Lung (tissue), 11 donors: ENCODE measurements at regions not wholly inside any gene's neighbourhood (a gene's known extent, or its start where the extent isn't known, plus 50 kb on each side); places are given as distances from the start of the nearest gene placed in this dataset.

ENCODE experiments used
- ATAC-seq: fragments of 200-7000 bp; cut with Tn5 transposase; one replicate; pipeline ENCODE4 v1.9.1; 2020; ENCODE audit warnings: moderate number of reproducible peaks; ENCODE audit not compliant: insufficient read depth, low FRiP score
- DNase-seq, 3 donors: peaks; one replicate each; pipeline ENCODE4 v3.0.0-alpha.2; 2013 to 2017
- H3K27ac ChIP-seq, 2 donors: one replicate each; pipeline ENCODE4 v1.5.1; 2013; ENCODE audit warnings: mild to moderate bottlenecking in 2 of 2, moderate library complexity in 2 of 2, control low read depth in 1 of 2, inconsistent platforms in 1 of 2, low read depth in 1 of 2, low read length in 1 of 2
- H3K27me3 ChIP-seq, 3 donors: one replicate each; pipeline ENCODE4 v1.5.1; 2013; ENCODE audit warnings: low read length in 2 of 3; ENCODE audit not compliant: control insufficient read depth in 3 of 3, insufficient read depth in 3 of 3
- H3K36me3 ChIP-seq, 4 donors: one replicate each; pipeline ENCODE4 v1.5.1; 2013; ENCODE audit warnings: low read length in 4 of 4, mild to moderate bottlenecking in 1 of 4, moderate library complexity in 1 of 4; ENCODE audit not compliant: control insufficient read depth in 4 of 4, insufficient read depth in 4 of 4
- H3K4me1 ChIP-seq, 5 donors: one replicate each; pipeline ENCODE4 v1.5.1; 2013; ENCODE audit warnings: low read length in 5 of 5, mild to moderate bottlenecking in 2 of 5, moderate library complexity in 1 of 5; ENCODE audit not compliant: control insufficient read depth in 5 of 5, insufficient read depth in 5 of 5
- H3K4me3 ChIP-seq: one replicate; pipeline ENCODE4 v1.5.1; 2013; ENCODE audit warnings: mild to moderate bottlenecking, control low read depth, moderate library complexity
- H3K9ac ChIP-seq, 2 donors: one replicate each; pipeline ENCODE4 v1.5.1; 2013; ENCODE audit warnings: low read length in 2 of 2, control low read depth in 1 of 2; ENCODE audit not compliant: insufficient read depth in 1 of 2
- H3K9me3 ChIP-seq, 4 donors: one replicate each; pipeline ENCODE4 v1.5.1; 2013; ENCODE audit warnings: low read length in 3 of 4, mild to moderate bottlenecking in 1 of 4, moderate library complexity in 1 of 4; ENCODE audit not compliant: control insufficient read depth in 4 of 4, insufficient read depth in 3 of 4
- WGBS, 2 donors: extraction: QIAGEN DNeasy Blood & Tissue Kit; methylation state at CpG; one replicate each; pipeline ENCODE4 v1.1.7; 2013; 5-methylcytosine and 5-hydroxymethylcytosine counted together
- TF ChIP-seq, protein P1 (sequence below): IDR thresholded peaks from 2 replicates; pipeline ENCODE4 v1.5.1; 2012; ENCODE audit warnings: mild to moderate bottlenecking; ENCODE audit errors: control extremely low read depth, extremely low read depth
- donor health status: control.
- donor health status: control.
- donor health status: Bipolar disorder and iron deficiency.
- donor health status: healthy.
- donor health status: DM: yes; HTN: yes; CAD: no.

- H3K4me3 ChIP-seq, result no peak overlapping the region
- peaks cover 0 to 3% (median 0%) of the 10 kb centered on the region in 4 donors for H3K9me3 ChIP-seq
- WGBS, 2 donors, result 50 to 74% methylated on average over 13 of the region's 13 CpGs
- H3K27ac ChIP-seq, result no peak overlapping the region
- no peak for ATAC-seq
- no peaks in the 10 kb centered on the region for H3K27me3 ChIP-seq
- TF ChIP-seq, protein P1, sequence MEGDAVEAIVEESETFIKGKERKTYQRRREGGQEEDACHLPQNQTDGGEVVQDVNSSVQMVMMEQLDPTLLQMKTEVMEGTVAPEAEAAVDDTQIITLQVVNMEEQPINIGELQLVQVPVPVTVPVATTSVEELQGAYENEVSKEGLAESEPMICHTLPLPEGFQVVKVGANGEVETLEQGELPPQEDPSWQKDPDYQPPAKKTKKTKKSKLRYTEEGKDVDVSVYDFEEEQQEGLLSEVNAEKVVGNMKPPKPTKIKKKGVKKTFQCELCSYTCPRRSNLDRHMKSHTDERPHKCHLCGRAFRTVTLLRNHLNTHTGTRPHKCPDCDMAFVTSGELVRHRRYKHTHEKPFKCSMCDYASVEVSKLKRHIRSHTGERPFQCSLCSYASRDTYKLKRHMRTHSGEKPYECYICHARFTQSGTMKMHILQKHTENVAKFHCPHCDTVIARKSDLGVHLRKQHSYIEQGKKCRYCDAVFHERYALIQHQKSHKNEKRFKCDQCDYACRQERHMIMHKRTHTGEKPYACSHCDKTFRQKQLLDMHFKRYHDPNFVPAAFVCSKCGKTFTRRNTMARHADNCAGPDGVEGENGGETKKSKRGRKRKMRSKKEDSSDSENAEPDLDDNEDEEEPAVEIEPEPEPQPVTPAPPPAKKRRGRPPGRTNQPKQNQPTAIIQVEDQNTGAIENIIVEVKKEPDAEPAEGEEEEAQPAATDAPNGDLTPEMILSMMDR, result no peak
- H3K9ac ChIP-seq, result no peak overlapping the region
- peak; percentile 33 to 84 (median 72) for DNase-seq
- H3K4me1 ChIP-seq, result peaks cover 0 to 22% (median 2%) of the 10 kb centered on the region in 5 donors
- no peaks in the 10 kb centered on the region for H3K36me3 ChIP-seq
Observed at GRCh38 chr11:114915871-114916805, 237.8 kb downstream of the NXPE2 start.

DNA sequence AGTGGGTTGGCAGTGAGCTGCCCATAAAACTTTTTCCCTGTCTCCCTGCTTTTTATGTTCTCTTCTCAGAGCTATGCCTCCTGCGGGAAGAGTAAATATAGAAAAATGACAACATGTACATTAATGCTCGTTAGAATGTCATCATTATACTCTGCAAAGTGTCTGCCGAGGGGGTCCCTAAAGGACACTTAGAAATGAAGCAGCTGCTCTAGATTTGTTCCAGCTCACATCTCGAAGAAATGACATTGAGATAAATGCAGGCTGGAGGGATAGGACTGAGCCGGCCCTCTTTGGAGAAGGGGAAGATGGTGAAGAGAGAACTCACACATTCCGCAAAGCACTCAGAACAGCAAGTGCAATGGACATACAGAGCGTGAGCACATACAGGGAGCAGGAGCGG, 240.0 kb downstream of the NXPE2 start:
- Histone ChIP-seq H3K9ac (no peak overlapping the region), H3K4me1 (peaks cover 0 to 22% (median 2%) of the 10 kb centered on the region in 5 donors), H3K27me3 (no peaks in the 10 kb centered on the region), H3K4me3 (no peak overlapping the region), H3K9me3 (peaks cover 0 to 3% (median 0%) of the 10 kb centered on the region in 4 donors), H3K36me3 (no peaks in the 10 kb centered on the region), H3K27ac (no peak overlapping the region)
- ATAC-seq, result no peak
- DNase-seq, result peak; percentile 49 to 83 (median 69)
- 80 to 83% methylated on average over 8 of the region's 8 CpGs for WGBS, 2 donors
- TF ChIP-seq, protein P1, result no peak

DNA sequence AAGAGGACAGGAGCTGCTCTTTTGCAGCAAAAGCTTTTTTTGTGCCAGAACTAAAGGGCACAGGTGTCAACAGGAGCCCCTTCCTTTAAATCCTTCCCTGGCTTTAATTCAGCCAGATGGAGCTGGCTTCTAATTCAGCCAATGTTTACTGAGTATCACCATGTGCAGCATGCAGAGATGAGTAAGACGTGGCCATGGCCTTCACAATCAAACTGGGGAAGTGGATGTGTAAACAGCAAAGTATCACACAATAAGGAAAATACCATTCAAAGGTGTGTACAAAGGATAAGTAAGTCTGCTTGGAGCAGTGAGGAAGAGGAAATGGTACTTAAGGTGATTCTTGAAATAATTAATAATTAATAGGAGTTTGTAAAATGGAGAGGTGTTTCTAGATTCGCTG, 243.4 kb downstream of the NXPE2 start:
- ATAC-seq (no peak), DNase-seq (no peak)
- no peaks in the 10 kb centered on the region for H3K36me3 ChIP-seq
- H3K4me1 ChIP-seq, result peaks cover 0 to 11% (median 0%) of the 10 kb centered on the region in 5 donors
- no peak overlapping the region for H3K27ac ChIP-seq
- no peaks in the 10 kb centered on the region for H3K27me3 ChIP-seq
- H3K9ac ChIP-seq, result no peak overlapping the region
- WGBS, 2 donors, result 36 to 63% methylated on average over 2 of the region's 2 CpGs
- H3K4me3 ChIP-seq, result no peak overlapping the region
- TF ChIP-seq, protein P1, result no peak
- H3K9me3 ChIP-seq, result peaks cover 0 to 3% (median 0%) of the 10 kb centered on the region in 4 donors
